ENCODE measurements at regions not wholly inside any gene's neighbourhood (a gene's known extent, or its start where the extent isn't known, plus 50 kb on each side); places are given as distances from the start of the nearest gene placed in this dataset.

DNA sequence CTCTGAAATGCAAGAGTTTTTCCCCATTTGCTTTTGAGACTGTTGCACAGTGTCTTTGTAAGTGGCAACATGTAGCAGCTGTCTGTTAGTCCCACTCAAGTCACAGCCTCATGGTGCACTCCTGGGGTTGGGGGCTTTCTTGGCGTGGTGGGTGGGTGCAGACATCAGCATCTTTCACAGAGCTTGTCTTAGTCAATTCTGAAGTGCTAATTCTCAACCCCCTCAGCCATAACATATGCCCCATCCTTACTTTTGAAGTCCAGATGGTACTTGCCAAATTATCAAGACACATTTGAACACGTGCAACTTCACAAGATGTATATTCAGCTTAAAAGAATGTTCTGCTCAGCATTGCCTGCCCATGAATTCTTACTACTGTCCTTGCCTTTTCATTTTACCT lies 87.1 kb downstream of the VCAM1 start:
- DNase-seq (ENCODE audit: low read depth, low spot score): no peak
- BruUV-seq (replicated peaks): no TSS peak
- dilution Hi-C loops (cut with MboI; ENCODE audit: extremely low pct_ligation_motif_present, low sequenced_read_pairs): no loop called here

More for the DNA sequence above, 87.1 kb downstream of the VCAM1 start:
- H3K36me3 ChIP-seq (ENCODE audit: control insufficient read depth in 2 of 2, extremely low read depth in 1 of 2, insufficient read depth in 2 of 2, low read length in 2 of 2): no peaks in the 10 kb centered on the region
- ChIA-PET CTCF (no interaction called here), POLR2A (no interaction called here)
- no peaks in the 10 kb centered on the region for H3K9me3 ChIP-seq (replicated peaks; ENCODE audit: control insufficient read depth, insufficient read depth, low read length)
- no peak overlapping the region for H3K27ac ChIP-seq (ENCODE audit: insufficient read depth, low read depth, low read length)
- no peak overlapping the region for H3K4me3 ChIP-seq (replicated peaks in 1 of 3; ENCODE audit: insufficient read depth in 1 of 3, low read depth in 1 of 3, low read length in 3 of 3)
- no peaks in the 10 kb centered on the region for H3K9me1 ChIP-seq (replicated peaks; ENCODE audit: control insufficient read depth, extremely low read depth, insufficient read depth, low read length)
- no peak overlapping the region for H3K4me2 ChIP-seq (ENCODE audit: insufficient read depth, low read length)
- H3K9ac ChIP-seq (replicated peaks; ENCODE audit: extremely low read depth, insufficient read depth, low read length): no peak overlapping the region
- no peak for FAIRE-seq
- TF ChIP-seq FOS (IDR thresholded peaks at IDR 0.05; ENCODE audit: borderline replicate concordance, insufficient read depth, low read length): no peak
- TF ChIP-seq MYC (IDR thresholded peaks at IDR 0.05; ENCODE audit: low read depth, low read length): no peak
- TF ChIP-seq POLR2AphosphoS5 (IDR thresholded peaks at IDR 0.05; ENCODE audit: insufficient read depth, low read depth, low read length): no peak
- TF ChIP-seq POLR2A (IDR thresholded peaks at IDR 0.05; ENCODE audit: low read depth, low read length): no peak
- TF ChIP-seq, protein P1, sequence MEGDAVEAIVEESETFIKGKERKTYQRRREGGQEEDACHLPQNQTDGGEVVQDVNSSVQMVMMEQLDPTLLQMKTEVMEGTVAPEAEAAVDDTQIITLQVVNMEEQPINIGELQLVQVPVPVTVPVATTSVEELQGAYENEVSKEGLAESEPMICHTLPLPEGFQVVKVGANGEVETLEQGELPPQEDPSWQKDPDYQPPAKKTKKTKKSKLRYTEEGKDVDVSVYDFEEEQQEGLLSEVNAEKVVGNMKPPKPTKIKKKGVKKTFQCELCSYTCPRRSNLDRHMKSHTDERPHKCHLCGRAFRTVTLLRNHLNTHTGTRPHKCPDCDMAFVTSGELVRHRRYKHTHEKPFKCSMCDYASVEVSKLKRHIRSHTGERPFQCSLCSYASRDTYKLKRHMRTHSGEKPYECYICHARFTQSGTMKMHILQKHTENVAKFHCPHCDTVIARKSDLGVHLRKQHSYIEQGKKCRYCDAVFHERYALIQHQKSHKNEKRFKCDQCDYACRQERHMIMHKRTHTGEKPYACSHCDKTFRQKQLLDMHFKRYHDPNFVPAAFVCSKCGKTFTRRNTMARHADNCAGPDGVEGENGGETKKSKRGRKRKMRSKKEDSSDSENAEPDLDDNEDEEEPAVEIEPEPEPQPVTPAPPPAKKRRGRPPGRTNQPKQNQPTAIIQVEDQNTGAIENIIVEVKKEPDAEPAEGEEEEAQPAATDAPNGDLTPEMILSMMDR (IDR thresholded peaks at IDR 0.05; ENCODE audit: extremely low read depth in 1 of 2, insufficient read depth in 1 of 2, low read depth in 1 of 2, low read length in 2 of 2): no peak
- no peak for TF ChIP-seq MAX (IDR thresholded peaks at IDR 0.05; ENCODE audit: insufficient read depth, insufficient read length)
- TF ChIP-seq GATA2 (IDR thresholded peaks at IDR 0.05; ENCODE audit: insufficient read depth, insufficient read length, low read depth, low read length): no peak
- no peak for TF ChIP-seq JUN (IDR thresholded peaks at IDR 0.05; ENCODE audit: borderline replicate concordance, insufficient read depth, insufficient read length, low read depth)
- no peak for TF ChIP-seq EZH2 (IDR thresholded peaks at IDR 0.05; ENCODE audit: borderline replicate concordance, low read depth, low read length, severe bottlenecking)
- intact Hi-C loops (cut with micrococcal nuclease): no loop called here
- no peaks in the 10 kb centered on the region for H4K20me1 ChIP-seq (replicated peaks; ENCODE audit: control insufficient read depth, extremely low read depth, insufficient read depth, low read length)
- no peak overlapping the region for H2AFZ ChIP-seq (ENCODE audit: low read depth, low read length)
- H3K4me1 ChIP-seq (ENCODE audit: control insufficient read depth, extremely low read depth, insufficient read depth, low read length): peaks cover 3% of the 10 kb centered on the region
- no peaks in the 10 kb centered on the region for H3K79me2 ChIP-seq (ENCODE audit: control insufficient read depth, insufficient read depth, low read length)
- H3K27me3 ChIP-seq (ENCODE audit: control insufficient read depth in 2 of 2, insufficient read depth in 2 of 2, low read length in 2 of 2): no peaks in the 10 kb centered on the region

Data from endothelial cell of umbilical vein (primary cell).